Lower leg skin (tissue), 4 donors: ENCODE measurements at regions not wholly inside any gene's neighbourhood (a gene's known extent, or its start where the extent isn't known, plus 50 kb on each side); places are given as distances from the start of the nearest gene placed in this dataset.
A peak's percentile ranks its signal among the peaks of the same experiment; 100 is the strongest.

Experiments
- DNase-seq, 2 donors: peaks; one replicate each; pipeline ENCODE4 v3.0.0-alpha.2; 2019; ENCODE audit warnings: low spot score in 2 of 2
- H3K4me3 ChIP-seq: fragments of 200-600 bp; sonication (generic); 2 replicates; pipeline ENCODE4 v1.5.1; 2017; ENCODE audit warnings: mild to moderate bottlenecking, low read depth; ENCODE audit not compliant: poor library complexity, severe bottlenecking
- CTCF ChIP-seq, 3 donors: fragments of 450-650 bp; IDR thresholded peaks; one replicate each; pipeline ENCODE4 v1.5.1; 2016; ENCODE audit warnings: antibody characterized with exemption in 3 of 3, mild to moderate bottlenecking in 3 of 3, moderate library complexity in 2 of 3
- POLR2A ChIP-seq, 2 donors: fragments of 450-650 bp; IDR thresholded peaks; one replicate each; pipeline ENCODE4 v1.6.1; 2016 to 2017; ENCODE audit warnings: antibody characterized with exemption in 2 of 2, mild to moderate bottlenecking in 1 of 2, moderate library complexity in 1 of 2
- WGBS, 2 donors: methylation state at CpG; one replicate each; pipeline ENCODE4 v1.1.5; 2018; 5-methylcytosine and 5-hydroxymethylcytosine counted together
- intact Hi-C: fragments of 100-400 bp; cut with DNase I; formaldehyde crosslinking; loops from one replicate; pipeline ENCODE4 v1.15.0; 2023; ENCODE audit warnings: low total_unique reads

- WGBS, 2 donors: 64 to 86% methylated on average over 5 of the region's 5 CpGs
- no peak overlapping the region for H3K4me3 ChIP-seq
- intact Hi-C loops: no loop called here
- peak in 1 of 2 donors; percentile 61 for DNase-seq
- TF ChIP-seq CTCF (IDR thresholded peaks at IDR 0.05) (no peak), POLR2A (IDR thresholded peaks at IDR 0.05) (no peak)
Observed at GRCh38 chr22:49271831-49272230, 555.8 kb downstream of the BRD1 start.

GRCh38 chr22:49271369-49271727 lies 556.3 kb downstream of the BRD1 start:
- H3K4me3 ChIP-seq: no peak overlapping the region
- TF ChIP-seq POLR2A (IDR thresholded peaks at IDR 0.05): no peak
- TF ChIP-seq CTCF (IDR thresholded peaks at IDR 0.05): no peak
- intact Hi-C loops: no loop called here
- DNase-seq: no peak

- no peak overlapping the region for H3K4me3 ChIP-seq
- intact Hi-C loops: no loop called here
- no peak for TF ChIP-seq POLR2A (IDR thresholded peaks at IDR 0.05)
- no peak for TF ChIP-seq CTCF (IDR thresholded peaks at IDR 0.05)
- peak in 1 of 2 donors; percentile 76 for DNase-seq
- WGBS, 2 donors: 89 to 90% methylated on average over 16 to 17 of the region's 17 CpGs
Observed at GRCh38 chr22:49270595-49271368, 556.9 kb downstream of the BRD1 start.

- peak in 1 of 2 donors; percentile 78 for DNase-seq
- no peak overlapping the region for H3K4me3 ChIP-seq
- intact Hi-C loops: no loop called here
- 14% methylated on average over 10 of the region's 11 CpGs for WGBS, 2 donors
- TF ChIP-seq POLR2A (IDR thresholded peaks at IDR 0.05) (no peak), CTCF (IDR thresholded peaks at IDR 0.05) (no peak)
Observed at GRCh38 chr22:49269928-49270327, 557.7 kb downstream of the BRD1 start.

- TF ChIP-seq POLR2A (IDR thresholded peaks at IDR 0.05): no peak
- TF ChIP-seq CTCF (IDR thresholded peaks at IDR 0.05): no peak
- intact Hi-C loops: no loop called here
- peak in 1 of 2 donors; percentile 12 for DNase-seq
- 7 to 10% methylated on average over 6 of the region's 6 CpGs for WGBS, 2 donors
- H3K4me3 ChIP-seq: no peak overlapping the region
Observed at GRCh38 chr22:49269371-49269770, 558.3 kb downstream of the BRD1 start.

GRCh38 chr22:49268924-49269323 lies 558.7 kb downstream of the BRD1 start:
- WGBS, 2 donors: 51 to 58% methylated on average over 4 of the region's 4 CpGs
- TF ChIP-seq CTCF (IDR thresholded peaks at IDR 0.05) (no peak), POLR2A (IDR thresholded peaks at IDR 0.05) (no peak)
- intact Hi-C loops: no loop called here
- no peak overlapping the region for H3K4me3 ChIP-seq
- peak in 1 of 2 donors; percentile 39 for DNase-seq
